ENCODE measurements at regions not wholly inside any gene's neighbourhood (a gene's known extent, or its start where the extent isn't known, plus 50 kb on each side); places are given as distances from the start of the nearest gene placed in this dataset.
A peak's percentile ranks its signal among the peaks of the same experiment; 100 is the strongest.
"Not testable (repeated sequence)": the region's sequence is repeated elsewhere in the genome, so short reads cannot be mapped to it uniquely, and the experiment has no call there.

- DNase-seq (ENCODE audit: low read depth), result not testable (repeated sequence)
These were observed 115.6 kb upstream of the MARK1 start for GRCh38 chr1:220412382-220412781.

GRCh38 chr1:220410611-220411010, 117.3 kb upstream of the MARK1 start:
- DNase-seq (ENCODE audit: low read depth), result no peak

DNA sequence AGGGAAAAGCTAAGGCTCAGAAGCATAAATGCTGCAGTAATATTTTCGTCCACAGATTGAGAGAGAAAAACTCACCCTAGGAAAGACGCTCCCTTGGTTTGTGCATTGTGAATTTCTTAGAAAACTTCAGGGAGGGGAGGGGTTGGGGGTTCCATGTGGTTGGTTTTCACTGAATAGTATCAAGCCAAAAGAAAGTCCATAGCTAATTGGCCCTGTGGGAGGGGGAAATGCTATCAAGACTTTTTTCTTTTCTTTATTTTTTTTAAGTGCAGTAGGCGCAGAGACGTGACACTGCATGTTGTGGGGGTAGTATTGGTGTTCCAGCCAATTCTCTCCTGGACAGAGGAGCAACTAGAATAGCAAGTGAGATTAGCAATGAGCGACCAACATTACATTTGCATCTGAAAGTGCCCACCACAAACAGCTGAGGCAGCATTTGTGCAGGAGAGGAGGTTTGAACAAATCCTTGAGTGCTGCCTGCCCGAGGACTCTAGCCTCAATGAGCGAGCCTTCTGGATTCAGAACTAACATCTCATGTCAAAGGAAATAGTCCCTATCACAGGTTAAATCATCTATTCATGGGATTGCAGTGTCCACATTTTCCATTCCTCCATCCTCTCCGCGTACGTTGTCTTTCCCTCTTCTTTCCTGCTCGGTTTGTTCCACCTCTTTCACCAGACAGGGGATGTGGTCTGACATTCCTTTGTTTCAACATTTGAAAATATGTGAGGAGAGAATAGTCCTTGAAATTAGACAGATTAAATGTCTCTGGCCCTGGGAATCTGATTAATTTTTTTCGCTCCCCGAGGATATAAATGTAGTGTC, 118.0 kb upstream of the MARK1 start:
- DNase-seq (ENCODE audit: low read depth), result no peak

DNA sequence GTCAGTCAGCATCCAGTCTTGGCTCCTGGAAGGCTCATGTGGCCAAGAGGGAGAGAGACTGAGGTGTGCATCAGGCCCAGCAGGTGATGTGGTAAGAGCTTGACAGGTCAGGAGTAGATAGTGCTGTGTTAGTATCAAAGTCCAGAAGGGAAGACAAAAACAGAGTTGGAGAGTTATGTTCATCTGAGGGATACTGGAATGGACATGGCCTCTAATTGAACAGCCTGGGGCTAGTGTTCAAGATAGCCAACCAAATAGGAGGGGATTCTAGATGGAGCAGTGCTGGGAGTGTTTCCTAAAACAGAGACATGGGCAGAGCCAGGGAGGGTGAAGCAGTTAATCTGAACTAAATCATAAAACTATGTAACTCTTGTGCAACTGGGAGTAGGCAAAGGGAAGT, 120.7 kb upstream of the MARK1 start:
- DNase-seq (ENCODE audit: low read depth), result no peak

- DNase-seq (ENCODE audit: low read depth), result no peak
These were observed 126.0 kb upstream of the RAB3GAP2 start for GRCh38 chr1:220398238-220398637.

DNA sequence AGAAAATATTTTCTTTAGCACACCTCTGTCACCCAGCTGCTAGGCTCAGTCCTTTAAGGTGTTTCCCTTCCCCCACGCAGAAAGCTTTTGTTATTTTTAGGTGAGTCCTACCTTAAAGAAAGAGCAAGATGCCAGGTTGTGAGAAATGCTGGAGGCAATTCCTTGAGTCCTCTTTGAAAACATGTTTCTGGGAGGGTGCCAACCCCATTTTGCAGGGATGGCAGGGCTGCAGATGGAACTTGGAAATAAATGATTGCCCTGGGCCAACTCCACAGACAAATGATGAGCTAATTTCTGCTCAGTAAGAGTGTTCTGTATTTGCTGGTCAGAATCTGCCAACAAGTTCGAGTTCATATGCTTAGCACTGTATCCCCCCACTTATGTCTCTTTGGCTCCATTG, 119.2 kb upstream of the RAB3GAP2 start:
- DNase-seq (ENCODE audit: low read depth), result peak; percentile 42

GRCh38 chr1:220389634-220390033, 117.4 kb upstream of the RAB3GAP2 start:
- DNase-seq (ENCODE audit: low read depth), result no peak

DNA sequence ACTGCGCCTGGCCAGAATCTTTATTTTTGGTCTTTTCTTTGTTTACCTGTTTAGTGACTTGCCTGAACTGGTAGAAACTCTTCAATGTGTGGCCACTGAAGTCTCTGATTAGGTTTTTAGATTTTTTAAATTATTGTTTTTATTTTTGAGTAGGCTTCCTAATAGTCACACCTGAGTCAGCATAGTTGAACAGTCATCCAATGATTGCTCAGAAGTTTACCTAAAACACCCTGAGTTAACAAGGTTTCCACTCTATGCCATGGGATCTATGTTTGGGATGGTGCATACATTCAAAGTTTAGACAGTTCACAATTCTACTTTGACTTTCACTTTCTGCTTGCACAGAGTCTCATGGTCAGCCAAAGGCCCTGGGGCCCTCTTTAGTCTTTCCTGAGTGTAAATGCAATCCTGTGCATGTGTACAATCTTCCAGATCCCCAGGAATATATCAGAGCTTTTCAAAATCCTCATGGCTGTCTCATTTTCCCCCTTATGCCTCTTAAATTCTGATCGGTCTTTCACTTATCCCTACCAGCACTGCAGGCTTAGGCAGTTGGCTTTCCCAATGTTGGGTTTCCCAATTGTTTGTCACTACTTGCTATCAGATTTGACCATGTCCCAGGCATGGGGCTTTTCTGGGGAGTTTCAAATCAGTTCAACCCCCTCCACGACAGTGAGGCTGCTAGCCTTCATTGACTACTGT, 114.4 kb upstream of the RAB3GAP2 start:
- DNase-seq (ENCODE audit: low read depth), result no peak

- DNase-seq (ENCODE audit: low read depth), result no peak
These were observed 112.9 kb upstream of the RAB3GAP2 start for GRCh38 chr1:220385158-220385557.

- no peak for DNase-seq (ENCODE audit: low read depth)
These were observed 110.7 kb upstream of the RAB3GAP2 start for GRCh38 chr1:220382994-220383393.

DNA sequence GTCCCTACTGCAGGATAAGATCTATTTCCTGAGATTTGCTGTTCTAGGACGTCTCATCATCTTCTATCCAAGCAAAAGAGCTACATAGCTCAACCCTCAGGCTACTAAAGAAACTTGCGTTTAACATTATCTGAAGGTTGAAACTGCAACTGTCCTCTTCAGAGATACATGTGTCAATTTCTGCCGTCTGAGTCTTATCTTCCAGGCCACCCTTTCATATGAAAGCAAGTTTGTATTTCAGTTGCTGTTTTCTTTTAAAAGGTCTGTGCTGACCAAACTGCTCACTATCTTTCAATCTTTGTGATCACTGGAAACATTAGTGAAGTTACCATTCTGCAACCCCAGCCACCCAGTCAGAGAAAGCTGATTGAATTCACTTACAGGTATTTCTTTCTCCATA, 108.6 kb upstream of the RAB3GAP2 start:
- no peak for DNase-seq (ENCODE audit: low read depth)

DNA sequence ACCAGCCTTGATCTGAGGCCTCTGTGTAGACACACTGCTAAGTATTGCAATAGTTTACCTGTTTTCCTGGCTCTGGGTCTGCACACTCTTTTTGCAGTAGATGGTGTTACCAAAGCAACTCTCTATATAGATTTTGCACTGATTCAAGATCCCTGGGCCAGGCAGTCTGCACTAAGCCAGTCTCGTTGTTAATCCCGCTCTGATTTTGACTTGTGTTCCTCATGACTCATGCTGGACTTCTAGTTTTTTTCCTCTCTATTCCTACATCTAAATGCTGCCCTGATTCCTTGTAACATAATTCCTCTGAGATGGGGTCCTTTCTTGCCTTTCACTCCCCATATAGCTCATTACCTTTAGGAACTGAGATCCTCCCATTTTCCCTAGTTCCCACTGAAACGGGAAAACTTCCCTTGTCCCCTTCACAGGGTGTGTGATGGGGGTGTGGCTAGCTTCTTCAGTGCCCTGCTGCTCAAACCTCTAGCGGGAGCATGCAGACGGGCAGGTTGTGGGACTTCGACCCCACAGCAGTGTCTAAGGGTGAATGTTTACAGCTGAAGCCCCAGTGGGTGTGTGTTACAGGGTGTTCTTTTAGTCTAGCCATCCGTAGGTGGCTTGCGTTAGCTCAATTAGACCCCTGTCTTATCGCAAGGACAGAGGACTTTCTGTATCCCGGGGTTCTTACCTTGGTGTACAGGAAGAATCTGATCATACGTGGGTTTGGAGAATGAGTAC, 106.5 kb upstream of the RAB3GAP2 start:
- DNase-seq (ENCODE audit: low read depth), result no peak

DNA sequence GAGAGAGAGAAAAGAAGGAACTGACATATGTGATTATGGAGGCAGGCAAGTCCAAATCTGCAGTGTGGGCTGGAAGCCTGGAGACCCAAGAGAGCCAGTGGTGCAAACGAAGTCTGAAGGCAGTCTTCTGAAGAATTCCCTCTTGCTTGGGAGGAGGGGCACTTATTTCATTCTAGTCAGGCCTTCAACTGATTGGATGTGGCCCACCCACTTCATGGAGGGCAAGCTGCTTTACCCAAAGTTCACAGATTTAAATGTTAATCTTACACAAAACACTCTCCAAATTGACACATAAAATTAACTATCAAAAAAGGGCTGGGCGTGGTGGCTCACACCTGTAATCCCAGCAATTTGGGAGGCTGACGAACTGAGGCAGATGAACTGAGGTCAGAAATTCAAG, 103.5 kb upstream of the RAB3GAP2 start:
- no peak for DNase-seq (ENCODE audit: low read depth)

- DNase-seq (ENCODE audit: low read depth), result peak; percentile 21
These were observed 102.2 kb upstream of the RAB3GAP2 start for GRCh38 chr1:220374449-220374848.

- DNase-seq (ENCODE audit: low read depth), result no peak
These were observed 100.2 kb upstream of the RAB3GAP2 start for GRCh38 chr1:220372451-220372850.

- no peak for DNase-seq (ENCODE audit: low read depth)
These were observed 99.1 kb upstream of the RAB3GAP2 start for GRCh38 chr1:220371324-220371723.

DNA sequence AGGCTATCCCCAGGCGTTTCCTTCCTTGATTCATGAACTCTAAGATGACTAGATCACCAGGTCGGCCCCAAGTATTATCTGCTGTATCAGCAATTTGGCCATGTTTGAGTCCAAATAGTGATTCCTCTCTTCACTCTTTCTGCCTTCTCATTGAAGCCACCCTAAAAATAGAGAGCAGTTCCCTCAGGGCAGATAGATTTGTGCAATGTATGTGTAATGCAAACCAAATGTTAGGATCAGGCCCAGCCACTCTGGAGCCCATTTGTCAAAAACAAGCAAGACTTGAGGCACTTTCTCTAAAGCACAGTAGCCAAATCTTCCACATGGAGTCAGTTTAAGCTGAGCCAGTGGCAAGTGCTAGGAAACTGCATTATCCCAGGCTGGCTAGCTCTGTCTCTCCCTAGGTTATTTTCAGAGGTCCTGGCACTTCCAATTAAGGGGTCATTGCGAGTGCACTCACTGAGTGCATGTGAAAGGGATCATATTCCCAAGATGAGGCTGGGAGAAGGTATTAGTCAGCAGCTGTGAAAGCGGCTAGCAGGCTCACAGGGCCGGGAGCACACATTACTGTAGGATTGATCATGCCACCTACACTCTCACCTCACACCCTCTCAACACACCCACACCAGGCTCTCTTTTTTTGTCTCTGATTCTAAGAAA, 97.9 kb upstream of the RAB3GAP2 start:
- DNase-seq (ENCODE audit: low read depth), result peak; percentile 94

DNA sequence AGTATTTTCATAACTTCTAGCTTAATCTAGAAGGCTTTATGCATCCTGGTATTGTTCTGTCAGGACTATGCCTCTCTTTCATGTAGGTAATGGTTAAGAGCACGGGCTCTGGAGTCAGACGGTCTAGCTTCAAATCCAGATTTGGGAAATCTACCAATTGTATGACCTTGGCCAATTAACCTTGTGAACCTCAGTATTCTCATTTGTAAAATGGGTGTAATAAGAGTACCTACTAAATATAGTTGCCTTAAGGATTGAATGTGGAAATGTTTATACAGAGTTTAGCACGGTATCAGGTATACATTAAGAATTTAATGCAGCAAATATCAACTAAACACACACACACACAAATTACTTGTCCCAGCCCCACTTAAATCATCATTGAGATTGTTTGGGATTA, 97.3 kb upstream of the RAB3GAP2 start:
- no peak for DNase-seq (ENCODE audit: low read depth)

DNA sequence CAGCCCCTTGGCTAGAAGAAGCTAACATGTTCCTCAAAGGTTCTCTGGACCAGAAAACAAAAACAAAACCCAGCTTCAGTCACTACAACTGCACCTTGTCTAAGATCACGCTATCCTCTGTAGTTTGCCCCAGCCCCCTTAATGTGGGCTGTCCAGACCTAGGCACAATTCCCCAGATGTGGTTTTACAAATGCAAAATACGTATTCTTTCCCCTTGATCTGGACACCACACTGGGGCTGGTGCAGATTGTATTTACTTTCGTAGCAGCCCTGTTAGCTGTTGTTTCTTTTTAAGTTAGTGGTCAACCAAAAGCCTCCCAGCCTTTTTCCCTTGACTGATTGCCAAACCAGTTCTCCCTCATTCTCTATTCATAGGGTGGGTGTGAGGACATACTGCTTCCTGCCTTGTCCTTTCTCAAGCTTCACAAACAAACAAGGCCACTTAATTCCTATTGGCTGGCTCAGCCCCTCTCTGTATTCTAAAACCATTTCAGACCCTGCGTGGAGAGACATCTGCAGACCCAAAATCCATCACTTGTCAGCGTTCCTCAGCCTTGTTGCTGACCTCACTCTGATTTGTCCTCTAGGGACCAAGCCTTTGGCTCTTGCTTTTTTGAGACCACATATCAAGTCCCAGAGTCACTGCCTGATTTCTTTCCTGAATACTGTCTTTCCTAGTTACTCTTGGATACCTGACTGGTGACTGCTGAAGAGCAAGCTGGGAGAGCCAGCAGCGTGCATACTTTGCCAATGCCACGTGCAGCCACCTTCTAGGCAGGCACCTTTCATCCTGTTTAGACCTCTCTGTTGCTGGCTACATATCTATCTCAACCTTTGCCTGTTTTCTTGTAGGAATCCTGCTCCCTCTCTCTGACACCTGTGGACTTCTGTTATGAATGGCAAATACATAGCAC, 96.4 kb upstream of the RAB3GAP2 start:
- DNase-seq (ENCODE audit: low read depth), result peak; percentile 88

DNA sequence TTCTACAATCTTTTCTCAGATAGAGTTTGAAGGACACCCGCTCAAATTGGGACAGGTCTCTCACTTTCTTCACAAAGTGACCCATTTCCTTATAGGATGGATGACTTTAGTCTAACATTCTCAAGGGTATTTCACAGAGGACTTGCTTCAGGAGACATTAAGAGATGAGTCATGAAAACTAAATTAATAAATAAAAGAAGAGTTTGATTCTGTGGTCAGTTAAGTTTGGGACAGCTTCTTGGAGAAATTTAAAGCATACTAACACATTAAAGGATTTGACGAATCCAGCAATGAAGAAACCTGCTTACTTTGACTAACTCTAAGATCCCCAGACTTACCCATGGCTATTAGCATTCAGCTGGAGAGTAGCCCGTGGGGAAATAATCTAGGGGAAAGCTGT, 95.6 kb upstream of the RAB3GAP2 start:
- DNase-seq (ENCODE audit: low read depth), result peak; percentile 64

- no peak for DNase-seq (ENCODE audit: low read depth)
These were observed 94.0 kb upstream of the RAB3GAP2 start for GRCh38 chr1:220366269-220366668.
